ENCODE measurements at regions not wholly inside any gene's neighbourhood (a gene's known extent, or its start where the extent isn't known, plus 50 kb on each side); places are given as distances from the start of the nearest gene placed in this dataset.

- TF ChIP-seq CTCF (conservative IDR thresholded peaks at IDR 0.05; ENCODE audit: low read length), result no peak
- TF ChIP-seq EZH2phosphoT487 (IDR thresholded peaks at IDR 0.05; ENCODE audit: borderline replicate concordance, low read depth, low read length), result no peak
Observed at GRCh38 chrX:106510713-106511403, 100.9 kb upstream of the RADX start.
